Retinal pigment epithelial cell (primary cell): ENCODE measurements at regions not wholly inside any gene's neighbourhood (a gene's known extent, or its start where the extent isn't known, plus 50 kb on each side); places are given as distances from the start of the nearest gene placed in this dataset.

Source experiments
- DNase-seq: peaks from one replicate; pipeline ENCODE4 v3.0.0-alpha.2; 2010; ENCODE audit warnings: low read depth
- H3K4me3 ChIP-seq: 2 replicates; pipeline ENCODE4 v1.5.1; 2011; ENCODE audit warnings: mild to moderate bottlenecking, low read length, control low read depth, moderate library complexity
- CTCF ChIP-seq: conservative IDR thresholded peaks from 2 replicates; pipeline ENCODE4 v1.5.1; 2011; ENCODE audit warnings: low read depth, low read length, control low read depth, inconsistent platforms

DNA sequence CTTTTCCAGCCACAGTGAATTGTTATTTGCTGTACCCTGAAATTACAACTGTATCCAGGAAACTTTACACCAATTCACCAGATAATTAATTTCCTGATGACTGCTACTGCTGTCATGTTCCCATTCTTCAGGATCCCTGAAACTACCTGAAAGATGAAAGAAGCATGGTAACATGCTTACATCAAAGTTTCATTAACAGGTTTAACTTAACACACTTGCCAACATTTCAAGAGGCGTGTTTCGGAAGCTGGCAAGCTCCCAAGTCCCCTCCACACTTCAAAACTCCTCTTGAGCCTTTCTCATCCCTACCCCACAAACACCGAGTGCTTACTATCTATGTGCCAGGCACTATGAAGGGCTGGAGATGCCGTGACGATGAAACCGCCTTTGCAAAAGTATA is 88.6 kb downstream of the MPP7 start:
- DNase-seq, result no peak
- TF ChIP-seq CTCF, result no peak
- H3K4me3 ChIP-seq, result no peak overlapping the region

DNA sequence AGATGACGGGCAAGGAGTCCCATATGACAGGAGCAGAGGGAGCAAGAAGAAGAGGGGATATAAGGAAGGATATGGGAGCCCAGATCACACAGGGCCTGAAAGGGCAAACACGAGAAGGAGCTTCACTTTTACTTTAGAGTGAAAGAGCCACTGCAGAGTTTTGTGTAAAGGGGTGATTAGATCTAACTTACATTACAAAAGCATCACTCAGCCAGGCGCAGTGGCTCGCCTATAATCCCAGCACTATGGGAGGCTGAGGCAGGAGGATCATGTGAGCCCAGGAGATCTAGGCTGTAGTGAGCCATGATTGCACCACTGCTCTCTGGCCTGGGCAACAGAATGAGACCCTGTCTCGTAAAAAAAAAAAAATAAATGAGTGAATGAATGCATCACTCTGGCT is 91.1 kb downstream of the MPP7 start:
- TF ChIP-seq CTCF, result no peak
- H3K4me3 ChIP-seq, result no peak overlapping the region
- no peak for DNase-seq

DNA sequence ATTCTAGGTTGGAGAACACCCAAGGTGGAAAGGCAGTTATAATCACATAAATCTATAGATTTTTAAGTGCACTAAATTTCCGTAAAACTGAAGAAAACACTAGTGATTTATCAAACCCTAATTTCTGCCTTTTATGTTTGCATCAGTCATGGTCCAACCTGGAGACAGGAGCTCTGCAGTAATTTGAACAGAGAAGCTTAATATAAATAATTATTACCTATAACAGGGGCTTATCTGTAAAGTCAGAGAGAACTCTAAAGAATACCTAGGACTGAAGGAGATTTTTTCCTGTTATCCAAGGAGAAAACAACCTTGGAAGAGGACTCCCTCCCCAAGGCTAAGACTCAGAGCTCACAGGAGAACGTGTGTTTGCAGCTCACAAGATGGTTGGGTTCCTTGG is 95.1 kb downstream of the MPP7 start:
- H3K4me3 ChIP-seq, result no peak overlapping the region
- no peak for TF ChIP-seq CTCF
- no peak for DNase-seq

GRCh38 chr10:28202941-28203352 is 99.9 kb downstream of the MPP7 start:
- TF ChIP-seq CTCF, result no peak
- no peak for DNase-seq
- H3K4me3 ChIP-seq, result no peak overlapping the region

DNA sequence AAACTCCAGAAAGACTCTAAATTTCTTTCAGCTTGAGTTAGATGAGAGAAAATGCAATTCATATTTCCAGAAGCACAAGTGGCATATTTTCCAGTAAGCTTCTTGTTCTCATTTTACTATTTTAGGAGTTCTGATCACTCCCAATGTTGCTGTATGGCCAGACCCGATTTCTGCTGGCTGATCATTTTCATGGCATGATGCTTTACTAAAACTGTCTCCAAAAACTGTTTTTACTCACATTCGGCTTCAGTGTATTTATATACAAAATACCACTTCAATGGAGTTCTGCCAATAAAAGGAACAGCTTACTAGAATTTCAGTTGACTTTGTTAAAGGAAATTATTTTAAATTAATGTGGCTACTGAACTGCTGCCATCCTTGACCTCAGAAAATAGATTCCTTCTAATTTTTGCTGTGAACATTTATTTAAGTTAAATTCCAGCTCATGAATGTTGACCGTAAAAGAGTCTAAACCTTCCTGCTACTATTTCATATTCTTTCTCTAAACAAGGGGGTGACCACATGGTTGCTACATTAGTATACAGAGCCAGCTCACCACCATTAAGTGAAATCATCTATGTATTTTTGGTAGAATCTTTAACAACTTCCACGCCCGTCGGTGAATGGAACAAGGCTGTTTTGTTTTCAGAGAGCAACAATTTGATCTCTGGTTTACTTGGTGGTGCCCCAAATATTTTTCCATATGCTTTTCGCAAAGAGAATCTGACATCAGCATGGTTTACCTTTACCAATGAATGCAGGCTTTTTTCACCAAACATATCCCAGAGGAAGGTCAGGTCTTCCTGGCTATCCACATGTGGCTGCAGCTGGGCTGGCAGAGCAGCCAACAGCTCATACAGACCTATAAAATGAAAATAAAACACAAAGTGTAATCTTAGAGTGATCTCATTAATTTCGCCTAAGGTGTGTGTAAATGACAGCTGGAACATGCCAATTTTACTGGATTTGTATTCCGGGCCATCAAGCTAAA is 101.2 kb downstream of the MPP7 start:
- TF ChIP-seq CTCF, result no peak
- DNase-seq, result no peak

GRCh38 chr10:28200775-28201174 is 102.1 kb downstream of the MPP7 start:
- no peak for TF ChIP-seq CTCF
- H3K4me3 ChIP-seq, result no peak overlapping the region
- peak; percentile 37 for DNase-seq

More for the DNA sequence above, 101.2 kb downstream of the MPP7 start:
- H3K4me3 ChIP-seq, result no peak overlapping the region

DNA sequence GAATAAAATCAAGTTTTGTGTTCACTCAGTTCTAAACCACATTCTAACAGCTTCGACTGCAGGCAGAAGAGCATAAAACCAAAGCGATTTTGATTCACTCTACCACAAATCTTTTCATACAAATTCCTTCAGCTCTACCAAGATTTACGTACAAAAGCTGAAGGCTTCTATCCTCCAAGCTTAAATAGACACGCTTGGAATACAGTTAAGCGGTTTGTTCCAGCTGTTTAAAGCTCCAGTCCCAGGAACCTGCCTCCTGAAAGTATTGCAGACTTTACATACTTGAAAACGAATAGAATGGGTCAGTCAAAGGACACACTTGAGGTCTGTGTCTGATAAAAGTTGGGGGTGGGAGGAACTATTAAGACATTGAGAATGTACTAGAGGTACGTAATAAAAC is 102.9 kb downstream of the MPP7 start:
- DNase-seq, result no peak
- H3K4me3 ChIP-seq, result no peak overlapping the region
- no peak for TF ChIP-seq CTCF
